Smooth muscle cell (in vitro differentiated cells): ENCODE measurements at regions not wholly inside any gene's neighbourhood (a gene's known extent, or its start where the extent isn't known, plus 50 kb on each side); places are given as distances from the start of the nearest gene placed in this dataset.

Experiments
- DNase-seq: peaks from one replicate; lab custom pipeline; 2025; ENCODE audit not compliant: unreplicated experiment; lab: John Stamatoyannopoulos, UW
- H2AFZ ChIP-seq: fragments of 200-600 bp; sonication (generic); 2 replicates; pipeline ENCODE4 v1.6.0; 2016; ENCODE audit warnings: antibody characterized with exemption, low read depth, mild to moderate bottlenecking
- H3F3A ChIP-seq: fragments of 200-600 bp; sonication (generic); 2 replicates; pipeline ENCODE4 v1.6.0; 2017; ENCODE audit warnings: antibody characterized with exemption, low read depth
- H3K27ac ChIP-seq: fragments of 200-600 bp; sonication (generic); 2 replicates; pipeline ENCODE4 v1.5.1; 2016; ENCODE audit warnings: low read depth, mild to moderate bottlenecking
- H3K27me3 ChIP-seq: fragments of 200-600 bp; sonication (generic); 2 replicates; pipeline ENCODE4 v1.6.1; 2016; ENCODE audit warnings: low read depth, mild to moderate bottlenecking
- H3K36me3 ChIP-seq: fragments of 200-600 bp; sonication (generic); 2 replicates; pipeline ENCODE4 v1.5.1; 2016; ENCODE audit warnings: low read depth
- H3K4me1 ChIP-seq: fragments of 200-600 bp; sonication (generic); 2 replicates; pipeline ENCODE4 v1.5.1; 2016; ENCODE audit warnings: low read depth
- H3K4me2 ChIP-seq: fragments of 200-600 bp; sonication (generic); 2 replicates; pipeline ENCODE4 v1.6.0; 2016; ENCODE audit warnings: mild to moderate bottlenecking
- H3K4me3 ChIP-seq: fragments of 200-600 bp; sonication (generic); 2 replicates; pipeline ENCODE4 v1.5.1; 2016; ENCODE audit warnings: mild to moderate bottlenecking
- H3K79me2 ChIP-seq: fragments of 200-600 bp; sonication (generic); 2 replicates; pipeline ENCODE4 v1.6.0; 2016; ENCODE audit warnings: low read depth, mild to moderate bottlenecking
- H3K9ac ChIP-seq: fragments of 200-600 bp; sonication (generic); 2 replicates; pipeline ENCODE4 v1.6.0; 2016; ENCODE audit warnings: low read depth
- H3K9me3 ChIP-seq: fragments of 200-600 bp; sonication (generic); replicated peaks from 2 replicates; pipeline ENCODE4 v1.5.1; 2016; ENCODE audit warnings: low read depth
- H4K20me1 ChIP-seq: fragments of 200-600 bp; sonication (generic); 2 replicates; pipeline ENCODE4 v1.6.0; 2016; ENCODE audit warnings: low read depth
- WGBS: methylation state at CpG from one replicate; pipeline ENCODE4 v1.1.7; 2016; ENCODE audit warnings: low lambda C conversion rate; 5-methylcytosine and 5-hydroxymethylcytosine counted together
- TF ChIP-seq, protein P1 (sequence below): fragments of 200-600 bp; sonication (generic); IDR thresholded peaks from 2 replicates; pipeline ENCODE4 v1.5.1; 2017; ENCODE audit warnings: borderline replicate concordance, mild to moderate bottlenecking, antibody characterized with exemption; ENCODE audit not compliant: insufficient read depth, poor library complexity, severe bottlenecking

DNA sequence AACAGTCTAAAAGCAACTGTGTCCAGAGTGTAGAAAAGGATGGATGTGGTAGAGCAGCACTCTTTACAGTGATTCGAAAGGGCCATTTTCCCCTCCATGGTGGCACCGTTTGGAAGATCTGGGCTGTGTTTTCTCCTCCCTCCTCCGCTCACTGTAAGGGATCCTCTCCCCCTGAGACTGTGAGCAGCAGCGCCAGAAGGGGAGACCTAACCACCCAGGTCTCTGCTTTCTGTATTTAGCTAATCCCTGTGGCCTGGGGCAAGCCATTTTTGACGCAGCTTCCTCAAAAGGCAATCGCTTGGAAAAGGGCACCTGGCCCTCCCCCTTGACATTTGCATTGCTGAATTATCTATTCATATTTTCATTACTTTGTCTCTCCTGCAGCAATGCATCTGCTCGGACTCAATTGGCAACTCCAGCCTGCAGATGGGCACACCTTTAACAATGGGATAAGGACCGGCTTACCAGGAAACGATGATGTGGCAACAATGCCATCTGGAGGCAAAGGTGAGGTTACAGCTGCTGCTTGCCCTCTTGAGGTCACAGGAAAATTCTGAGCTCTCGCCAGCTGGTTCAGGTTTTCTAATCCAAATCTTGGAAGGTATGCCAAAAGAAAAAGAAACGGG is 244.3 kb upstream of the WWC1 start:
- Histone ChIP-seq H3K36me3 (no peaks in the 10 kb centered on the region), H2AFZ (no peak overlapping the region)

DNA sequence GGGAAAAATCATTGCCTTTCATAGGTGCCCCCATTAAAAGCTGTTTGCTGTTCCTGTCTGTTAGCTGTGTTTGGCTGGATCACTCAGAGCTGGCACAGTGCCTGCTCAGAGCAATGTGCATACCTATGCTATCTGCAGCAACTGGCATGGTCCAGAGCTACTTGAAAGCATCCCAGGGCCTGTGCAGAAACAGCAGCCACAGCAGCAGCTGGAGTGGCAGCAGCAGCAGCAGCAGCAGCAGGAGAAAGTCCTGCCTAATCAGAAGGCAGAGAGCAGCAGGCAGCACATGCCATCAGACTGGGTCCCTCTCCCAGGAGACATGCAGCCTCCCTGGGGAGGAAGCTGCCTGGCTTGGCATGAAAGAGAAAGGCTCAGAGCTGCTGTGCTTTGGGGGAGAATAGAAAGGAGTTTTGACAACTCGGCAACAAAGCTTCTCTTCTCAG is 243.8 kb upstream of the WWC1 start:
- Histone ChIP-seq H3K9me3 (no peaks in the 10 kb centered on the region), H3K4me3 (no peak overlapping the region), H3K27ac (no peak overlapping the region), H3K27me3 (no peaks in the 10 kb centered on the region), H3K4me2 (no peak overlapping the region), H3K9ac (no peak overlapping the region), H3F3A (no peaks in the 10 kb centered on the region), H3K4me1 (peaks cover 14% of the 10 kb centered on the region), H3K79me2 (no peaks in the 10 kb centered on the region), H2AFZ (no peak overlapping the region), H3K36me3 (no peaks in the 10 kb centered on the region), H4K20me1 (no peaks in the 10 kb centered on the region)
- WGBS = 11% methylated on average over 1 of the region's 1 CpG
- no peak for DNase-seq
- TF ChIP-seq, protein P1, sequence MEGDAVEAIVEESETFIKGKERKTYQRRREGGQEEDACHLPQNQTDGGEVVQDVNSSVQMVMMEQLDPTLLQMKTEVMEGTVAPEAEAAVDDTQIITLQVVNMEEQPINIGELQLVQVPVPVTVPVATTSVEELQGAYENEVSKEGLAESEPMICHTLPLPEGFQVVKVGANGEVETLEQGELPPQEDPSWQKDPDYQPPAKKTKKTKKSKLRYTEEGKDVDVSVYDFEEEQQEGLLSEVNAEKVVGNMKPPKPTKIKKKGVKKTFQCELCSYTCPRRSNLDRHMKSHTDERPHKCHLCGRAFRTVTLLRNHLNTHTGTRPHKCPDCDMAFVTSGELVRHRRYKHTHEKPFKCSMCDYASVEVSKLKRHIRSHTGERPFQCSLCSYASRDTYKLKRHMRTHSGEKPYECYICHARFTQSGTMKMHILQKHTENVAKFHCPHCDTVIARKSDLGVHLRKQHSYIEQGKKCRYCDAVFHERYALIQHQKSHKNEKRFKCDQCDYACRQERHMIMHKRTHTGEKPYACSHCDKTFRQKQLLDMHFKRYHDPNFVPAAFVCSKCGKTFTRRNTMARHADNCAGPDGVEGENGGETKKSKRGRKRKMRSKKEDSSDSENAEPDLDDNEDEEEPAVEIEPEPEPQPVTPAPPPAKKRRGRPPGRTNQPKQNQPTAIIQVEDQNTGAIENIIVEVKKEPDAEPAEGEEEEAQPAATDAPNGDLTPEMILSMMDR = no peak

More for the DNA sequence above, 244.3 kb upstream of the WWC1 start:
- no peaks in the 10 kb centered on the region for H4K20me1 ChIP-seq
- no peak overlapping the region for H3K4me2 ChIP-seq
- H3K9ac ChIP-seq = no peak overlapping the region
- TF ChIP-seq, protein P1 = peak; percentile 43
- H3K4me3 ChIP-seq = no peak overlapping the region
- H3K79me2 ChIP-seq = no peaks in the 10 kb centered on the region
- no peaks in the 10 kb centered on the region for H3K9me3 ChIP-seq
- no peaks in the 10 kb centered on the region for H3K27me3 ChIP-seq
- H3F3A ChIP-seq = no peaks in the 10 kb centered on the region
- 40% methylated on average over 11 of the region's 11 CpGs for WGBS
- H3K4me1 ChIP-seq = peaks cover 14% of the 10 kb centered on the region
- H3K27ac ChIP-seq = no peak overlapping the region
- no peak for DNase-seq

DNA sequence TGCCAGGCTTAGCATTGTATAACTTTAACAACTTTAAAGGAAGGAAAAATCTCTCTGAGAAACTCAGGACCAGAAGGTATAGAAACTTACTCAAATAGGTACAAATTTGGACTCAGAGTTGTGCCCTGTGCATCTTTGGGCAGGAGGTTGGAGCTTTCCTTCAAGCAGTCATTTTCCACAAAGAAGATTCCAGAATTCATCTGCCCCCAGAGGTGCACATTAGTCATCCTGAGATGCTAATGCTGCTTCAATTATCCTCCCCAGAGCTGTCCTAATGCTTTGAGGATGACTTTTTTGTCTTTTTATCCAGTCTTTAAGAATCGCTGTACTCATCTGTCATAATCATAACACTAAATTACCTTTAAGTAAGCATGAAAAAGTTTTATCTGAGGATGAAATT is 243.0 kb upstream of the WWC1 start:
- TF ChIP-seq, protein P1 = no peak
- Histone ChIP-seq H3K4me3 (no peak overlapping the region), H3K79me2 (no peaks in the 10 kb centered on the region), H3K27ac (no peak overlapping the region), H2AFZ (no peak overlapping the region), H3K4me1 (peaks cover 14% of the 10 kb centered on the region), H4K20me1 (no peaks in the 10 kb centered on the region), H3K36me3 (no peaks in the 10 kb centered on the region), H3F3A (no peaks in the 10 kb centered on the region), H3K4me2 (no peak overlapping the region), H3K9me3 (no peaks in the 10 kb centered on the region), H3K27me3 (no peaks in the 10 kb centered on the region), H3K9ac (no peak overlapping the region)
- WGBS = 85% methylated on average over 1 of the region's 1 CpG
- no peak for DNase-seq

DNA sequence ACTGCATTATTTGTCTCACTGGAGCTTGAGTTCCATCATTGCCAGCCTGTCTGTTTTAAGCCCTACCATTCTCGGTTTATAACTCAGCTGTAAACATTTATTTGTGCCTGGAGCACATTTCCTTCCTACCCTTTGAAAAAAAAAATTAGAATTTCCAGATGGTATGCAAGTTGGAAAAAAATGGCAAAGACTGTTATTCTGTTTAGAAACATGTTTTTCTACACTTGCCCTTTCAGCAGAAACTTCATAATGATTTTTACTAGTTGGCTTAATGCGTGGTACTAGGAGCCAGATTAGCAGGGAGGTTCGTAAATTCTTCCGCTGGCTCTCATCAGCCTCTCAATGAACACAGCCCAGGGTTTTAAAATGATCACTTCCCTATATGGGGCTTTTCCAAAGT is 238.8 kb upstream of the WWC1 start:
- Histone ChIP-seq H3K79me2 (no peaks in the 10 kb centered on the region), H3K9ac (no peak overlapping the region), H3K9me3 (no peaks in the 10 kb centered on the region), H2AFZ (no peak overlapping the region), H3K4me2 (no peak overlapping the region), H3K27me3 (no peaks in the 10 kb centered on the region), H3F3A (no peaks in the 10 kb centered on the region), H3K4me1 (peaks cover 3% of the 10 kb centered on the region), H4K20me1 (no peaks in the 10 kb centered on the region), H3K4me3 (no peak overlapping the region), H3K36me3 (no peaks in the 10 kb centered on the region), H3K27ac (no peak overlapping the region)
- TF ChIP-seq, protein P1 = no peak
- 33% methylated on average over 4 of the region's 4 CpGs for WGBS
- no peak for DNase-seq
